WTC11 (cell line): ENCODE measurements at regions not wholly inside any gene's neighbourhood (a gene's known extent, or its start where the extent isn't known, plus 50 kb on each side); places are given as distances from the start of the nearest gene placed in this dataset.

Source experiments
- ATAC-seq: fragments of 200-7000 bp; cut with Tn5 transposase; 2 replicates; pipeline ENCODE4 v1.10.0; 2021; ENCODE audit warnings: mild to moderate bottlenecking, moderate library complexity
- CTCF ChIA-PET: fragments of 300-600 bp; sonication (Branson Sonifier 250); formaldehyde crosslinking; loops from one replicate; lab custom pipeline; 2021; ENCODE audit warnings: antibody characterized with exemption; lab: Charles Lee
- POLR2A ChIA-PET: fragments of 350-600 bp; sonication (Branson Sonifier 250); formaldehyde crosslinking; loops from one replicate; lab custom pipeline; 2021; ENCODE audit warnings: antibody characterized with exemption; lab: Charles Lee
- DNase-seq: peaks from one replicate; pipeline ENCODE4 v3.0.0; 2021; ENCODE audit warnings: low spot score
- H3K27ac Mint-ChIP-seq: 2 replicates; pipeline ENCODE4 v1.8.0; 2021; ENCODE audit warnings: mixed read lengths
- H3K27me3 Mint-ChIP-seq: 2 replicates; pipeline ENCODE4 v1.8.0; 2021; ENCODE audit warnings: low read depth, mild to moderate bottlenecking, moderate library complexity, mixed read lengths
- H3K36me3 Mint-ChIP-seq: 2 replicates; pipeline ENCODE4 v1.8.0; 2021; ENCODE audit warnings: mixed read lengths
- H3K4me1 Mint-ChIP-seq: 2 replicates; pipeline ENCODE4 v1.8.0; 2022; ENCODE audit warnings: mixed read lengths
- H3K4me3 Mint-ChIP-seq: 2 replicates; pipeline ENCODE4 v1.8.0; 2021; ENCODE audit warnings: mild to moderate bottlenecking, moderate library complexity, mixed read lengths
- H3K9me3 Mint-ChIP-seq: 2 replicates; pipeline ENCODE4 v1.8.0; 2021; ENCODE audit warnings: mixed read lengths
- CREB1 ChIP-seq: sonication (generic); formaldehyde crosslinking; IDR thresholded peaks from 2 replicates; pipeline ENCODE4 v1.8.0; 2023; ENCODE audit warnings: mild to moderate bottlenecking, missing genetic modification reagents
- FOXJ3 ChIP-seq: sonication (generic); formaldehyde crosslinking; IDR thresholded peaks from 2 replicates; pipeline ENCODE4 v1.9.0; 2021; ENCODE audit warnings: missing genetic modification reagents, mild to moderate bottlenecking, borderline replicate concordance
- HMGXB4 ChIP-seq: sonication (generic); formaldehyde crosslinking; IDR thresholded peaks from 2 replicates; pipeline ENCODE4 v1.8.1; 2023; ENCODE audit warnings: mild to moderate bottlenecking, moderate library complexity, missing genetic modification reagents
- NFE2L1 ChIP-seq: sonication (generic); formaldehyde crosslinking; IDR thresholded peaks from 2 replicates; pipeline ENCODE4 v1.8.1; 2023; ENCODE audit warnings: missing genetic modification reagents
- NR3C1 ChIP-seq: sonication (generic); formaldehyde crosslinking; conservative IDR thresholded peaks from 2 replicates; pipeline ENCODE4 v1.8.1; 2023; ENCODE audit warnings: low read depth, mild to moderate bottlenecking, missing genetic modification reagents
- SMAD3 ChIP-seq: sonication (generic); formaldehyde crosslinking; IDR thresholded peaks from 2 replicates; pipeline ENCODE4 v1.8.0; 2022; ENCODE audit warnings: missing genetic modification reagents, mild to moderate bottlenecking, borderline replicate concordance
- STAT6 ChIP-seq: sonication (generic); formaldehyde crosslinking; conservative IDR thresholded peaks from 2 replicates; pipeline ENCODE4 v1.8.1; 2023; ENCODE audit warnings: mild to moderate bottlenecking, low read depth, missing genetic modification reagents, moderate library complexity
- ZBTB43 ChIP-seq: sonication (generic); formaldehyde crosslinking; IDR thresholded peaks from 2 replicates; pipeline ENCODE4 v1.8.1; 2023; ENCODE audit warnings: mild to moderate bottlenecking, missing genetic modification reagents
- ZNF121 ChIP-seq: sonication (generic); formaldehyde crosslinking; IDR thresholded peaks from 2 replicates; pipeline ENCODE4 v1.8.0; 2023; ENCODE audit warnings: missing genetic modification reagents
- ZNF232 ChIP-seq: sonication (generic); formaldehyde crosslinking; IDR thresholded peaks from 2 replicates; pipeline ENCODE4 v1.8.0; 2022; ENCODE audit warnings: mild to moderate bottlenecking, missing genetic modification reagents
- ZNF671 ChIP-seq: fragments of 250-450 bp; sonication (Bioruptor Pico); IDR thresholded peaks from 2 replicates; pipeline ENCODE4 v1.8.0; 2021; ENCODE audit warnings: mild to moderate bottlenecking
- TF ChIP-seq, protein P1 (sequence below): sonication (generic); formaldehyde crosslinking; IDR thresholded peaks from 2 replicates; pipeline ENCODE4 v1.8.0; 2023; ENCODE audit warnings: mild to moderate bottlenecking, missing genetic modification reagents
- TF ChIP-seq, protein P2 (sequence below): fragments of 250-450 bp; sonication (Bioruptor Pico); IDR thresholded peaks from 2 replicates; pipeline ENCODE4 v1.9.0; 2021; ENCODE audit warnings: moderate library complexity, mild to moderate bottlenecking, inconsistent platforms, borderline replicate concordance
- TF ChIP-seq, protein P3 (sequence below): fragments of 250-450 bp; sonication (Bioruptor Pico); IDR thresholded peaks from 2 replicates; pipeline ENCODE4 v2.1.2; 2022; ENCODE audit warnings: mild to moderate bottlenecking, moderate library complexity
- TF ChIP-seq, protein P4 (sequence below): fragments of 250-450 bp; sonication (Bioruptor Pico); IDR thresholded peaks from 2 replicates; pipeline ENCODE4 v1.8.0; 2021; ENCODE audit warnings: mild to moderate bottlenecking

DNA sequence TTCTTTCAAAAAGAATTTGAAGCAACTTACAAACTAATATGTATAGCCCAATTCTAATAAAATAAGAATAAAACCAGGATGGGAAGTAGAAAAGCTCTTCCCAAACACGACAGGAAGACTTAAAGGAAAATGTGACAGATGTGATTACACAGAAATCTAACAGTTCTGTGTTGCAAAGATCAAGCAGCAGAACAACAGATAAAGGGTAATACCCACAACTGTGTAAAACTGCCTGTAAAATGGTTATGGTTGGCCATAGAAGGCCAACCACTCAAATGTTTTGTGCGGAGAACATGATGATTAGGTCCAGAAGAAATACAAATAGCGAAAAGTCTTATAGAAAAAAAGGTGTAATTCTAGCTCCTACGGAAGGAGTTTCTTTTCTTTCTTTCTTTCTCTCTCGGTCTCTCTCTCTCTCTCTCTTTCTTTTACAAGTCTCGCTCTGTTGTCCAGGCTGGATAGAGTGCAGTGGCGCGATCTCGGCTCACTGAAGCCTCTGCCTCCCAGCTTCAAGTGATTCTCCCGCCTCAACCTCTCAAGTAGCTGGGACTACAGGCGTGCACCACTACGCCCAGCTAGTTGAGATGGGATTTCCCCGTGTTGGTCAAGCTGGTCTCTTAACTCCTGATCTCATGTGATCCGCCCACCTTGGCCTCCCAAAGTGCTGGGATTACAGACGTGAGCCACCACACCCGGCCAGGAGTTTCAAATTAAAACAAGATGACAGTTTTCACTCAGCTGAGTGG, 128.5 kb downstream of the QRSL1 start:
- peaks cover 3% of the 10 kb centered on the region; the same call in 1 of the 2 replicates for H3K4me1 Mint-ChIP-seq
- ATAC-seq: no peak
- H3K9me3 Mint-ChIP-seq: peaks cover 32% of the 10 kb centered on the region
- no peak overlapping the region for H3K4me3 Mint-ChIP-seq
- CTCF ChIA-PET: interaction anchor here (0.6 kb wide), 1 partner anchor 234 kb away, joined by 4 read pairs; no protein-coding TSS in a partner anchor
- TF ChIP-seq ZNF121 (CRISPR knock-in tag): no peak
- TF ChIP-seq, protein P1, sequence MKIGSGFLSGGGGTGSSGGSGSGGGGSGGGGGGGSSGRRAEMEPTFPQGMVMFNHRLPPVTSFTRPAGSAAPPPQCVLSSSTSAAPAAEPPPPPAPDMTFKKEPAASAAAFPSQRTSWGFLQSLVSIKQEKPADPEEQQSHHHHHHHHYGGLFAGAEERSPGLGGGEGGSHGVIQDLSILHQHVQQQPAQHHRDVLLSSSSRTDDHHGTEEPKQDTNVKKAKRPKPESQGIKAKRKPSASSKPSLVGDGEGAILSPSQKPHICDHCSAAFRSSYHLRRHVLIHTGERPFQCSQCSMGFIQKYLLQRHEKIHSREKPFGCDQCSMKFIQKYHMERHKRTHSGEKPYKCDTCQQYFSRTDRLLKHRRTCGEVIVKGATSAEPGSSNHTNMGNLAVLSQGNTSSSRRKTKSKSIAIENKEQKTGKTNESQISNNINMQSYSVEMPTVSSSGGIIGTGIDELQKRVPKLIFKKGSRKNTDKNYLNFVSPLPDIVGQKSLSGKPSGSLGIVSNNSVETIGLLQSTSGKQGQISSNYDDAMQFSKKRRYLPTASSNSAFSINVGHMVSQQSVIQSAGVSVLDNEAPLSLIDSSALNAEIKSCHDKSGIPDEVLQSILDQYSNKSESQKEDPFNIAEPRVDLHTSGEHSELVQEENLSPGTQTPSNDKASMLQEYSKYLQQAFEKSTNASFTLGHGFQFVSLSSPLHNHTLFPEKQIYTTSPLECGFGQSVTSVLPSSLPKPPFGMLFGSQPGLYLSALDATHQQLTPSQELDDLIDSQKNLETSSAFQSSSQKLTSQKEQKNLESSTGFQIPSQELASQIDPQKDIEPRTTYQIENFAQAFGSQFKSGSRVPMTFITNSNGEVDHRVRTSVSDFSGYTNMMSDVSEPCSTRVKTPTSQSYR (CRISPR knock-in tag): no peak
- TF ChIP-seq, protein P2, sequence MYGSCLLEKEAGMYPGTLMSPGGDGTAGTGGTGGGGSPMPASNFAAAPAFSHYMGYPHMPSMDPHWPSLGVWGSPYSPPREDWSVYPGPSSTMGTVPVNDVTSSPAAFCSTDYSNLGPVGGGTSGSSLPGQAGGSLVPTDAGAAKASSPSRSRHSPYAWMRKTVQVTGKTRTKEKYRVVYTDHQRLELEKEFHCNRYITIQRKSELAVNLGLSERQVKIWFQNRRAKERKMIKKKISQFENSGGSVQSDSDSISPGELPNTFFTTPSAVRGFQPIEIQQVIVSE: no peak
- TF ChIP-seq FOXJ3 (CRISPR knock-in tag): no peak
- no peak for TF ChIP-seq HMGXB4 (CRISPR knock-in tag)
- no peak for TF ChIP-seq CREB1 (CRISPR knock-in tag)
- TF ChIP-seq, protein P3, sequence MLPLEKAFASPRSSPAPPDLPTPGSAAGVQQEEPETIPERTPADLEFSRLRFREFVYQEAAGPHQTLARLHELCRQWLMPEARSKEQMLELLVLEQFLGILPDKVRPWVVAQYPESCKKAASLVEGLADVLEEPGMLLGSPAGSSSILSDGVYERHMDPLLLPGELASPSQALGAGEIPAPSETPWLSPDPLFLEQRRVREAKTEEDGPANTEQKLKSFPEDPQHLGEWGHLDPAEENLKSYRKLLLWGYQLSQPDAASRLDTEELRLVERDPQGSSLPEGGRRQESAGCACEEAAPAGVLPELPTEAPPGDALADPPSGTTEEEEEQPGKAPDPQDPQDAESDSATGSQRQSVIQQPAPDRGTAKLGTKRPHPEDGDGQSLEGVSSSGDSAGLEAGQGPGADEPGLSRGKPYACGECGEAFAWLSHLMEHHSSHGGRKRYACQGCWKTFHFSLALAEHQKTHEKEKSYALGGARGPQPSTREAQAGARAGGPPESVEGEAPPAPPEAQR: no peak
- TF ChIP-seq SMAD3 (CRISPR knock-in tag): no peak
- no peak for TF ChIP-seq NR3C1 (CRISPR knock-in tag)
- TF ChIP-seq STAT6 (CRISPR knock-in tag): no peak
- TF ChIP-seq, protein P4, sequence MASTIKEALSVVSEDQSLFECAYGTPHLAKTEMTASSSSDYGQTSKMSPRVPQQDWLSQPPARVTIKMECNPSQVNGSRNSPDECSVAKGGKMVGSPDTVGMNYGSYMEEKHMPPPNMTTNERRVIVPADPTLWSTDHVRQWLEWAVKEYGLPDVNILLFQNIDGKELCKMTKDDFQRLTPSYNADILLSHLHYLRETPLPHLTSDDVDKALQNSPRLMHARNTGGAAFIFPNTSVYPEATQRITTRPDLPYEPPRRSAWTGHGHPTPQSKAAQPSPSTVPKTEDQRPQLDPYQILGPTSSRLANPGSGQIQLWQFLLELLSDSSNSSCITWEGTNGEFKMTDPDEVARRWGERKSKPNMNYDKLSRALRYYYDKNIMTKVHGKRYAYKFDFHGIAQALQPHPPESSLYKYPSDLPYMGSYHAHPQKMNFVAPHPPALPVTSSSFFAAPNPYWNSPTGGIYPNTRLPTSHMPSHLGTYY: no peak
- no peak for TF ChIP-seq ZNF671
- TF ChIP-seq ZNF232 (CRISPR knock-in tag): no peak
- TF ChIP-seq NFE2L1 (CRISPR knock-in tag): no peak
- no peak for TF ChIP-seq ZBTB43 (CRISPR knock-in tag)
- TF ChIP-seq, all 79 proteins: peak for 0
- H3K36me3 Mint-ChIP-seq: peaks cover 20% of the 10 kb centered on the region
- H3K27me3 Mint-ChIP-seq: no peaks in the 10 kb centered on the region
- no peak for DNase-seq
- H3K27ac Mint-ChIP-seq: no peak overlapping the region
- POLR2A ChIA-PET: no interaction called here
